ENCODE measurements at regions not wholly inside any gene's neighbourhood (a gene's known extent, or its start where the extent isn't known, plus 50 kb on each side); places are given as distances from the start of the nearest gene placed in this dataset.

DNA sequence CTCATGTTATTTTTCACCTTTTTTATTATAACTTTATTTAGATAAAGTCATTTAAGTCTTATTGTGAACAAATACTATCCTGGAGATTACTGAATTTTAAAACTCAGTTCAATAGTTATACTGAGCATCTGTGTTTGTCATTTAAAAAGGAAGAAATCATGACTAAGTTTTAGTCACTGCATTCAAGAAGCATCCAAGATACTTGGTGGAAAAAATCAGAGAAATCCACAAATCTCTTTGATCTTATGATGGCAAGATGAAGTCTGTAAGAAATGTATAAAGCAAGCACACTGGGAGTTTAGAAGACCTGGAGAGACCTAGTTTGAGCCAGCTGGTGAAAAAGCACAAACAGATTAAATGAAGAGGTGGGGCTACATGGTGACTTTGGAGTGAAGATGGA, 529.8 kb upstream of the IGFBP3 start:
- no peaks in the 10 kb centered on the region for H3K36me3 ChIP-seq
- no peaks in the 10 kb centered on the region for H3K9me3 ChIP-seq
- H3K4me3 ChIP-seq = no peak overlapping the region
- TF ChIP-seq POLR2A (IDR thresholded peaks at IDR 0.05) (no peak), POLR2AphosphoS5 (IDR thresholded peaks at IDR 0.05; ENCODE audit: insufficient read depth in 1 of 2, low read depth in 1 of 2) (no peak)
- TF ChIP-seq, protein P1, sequence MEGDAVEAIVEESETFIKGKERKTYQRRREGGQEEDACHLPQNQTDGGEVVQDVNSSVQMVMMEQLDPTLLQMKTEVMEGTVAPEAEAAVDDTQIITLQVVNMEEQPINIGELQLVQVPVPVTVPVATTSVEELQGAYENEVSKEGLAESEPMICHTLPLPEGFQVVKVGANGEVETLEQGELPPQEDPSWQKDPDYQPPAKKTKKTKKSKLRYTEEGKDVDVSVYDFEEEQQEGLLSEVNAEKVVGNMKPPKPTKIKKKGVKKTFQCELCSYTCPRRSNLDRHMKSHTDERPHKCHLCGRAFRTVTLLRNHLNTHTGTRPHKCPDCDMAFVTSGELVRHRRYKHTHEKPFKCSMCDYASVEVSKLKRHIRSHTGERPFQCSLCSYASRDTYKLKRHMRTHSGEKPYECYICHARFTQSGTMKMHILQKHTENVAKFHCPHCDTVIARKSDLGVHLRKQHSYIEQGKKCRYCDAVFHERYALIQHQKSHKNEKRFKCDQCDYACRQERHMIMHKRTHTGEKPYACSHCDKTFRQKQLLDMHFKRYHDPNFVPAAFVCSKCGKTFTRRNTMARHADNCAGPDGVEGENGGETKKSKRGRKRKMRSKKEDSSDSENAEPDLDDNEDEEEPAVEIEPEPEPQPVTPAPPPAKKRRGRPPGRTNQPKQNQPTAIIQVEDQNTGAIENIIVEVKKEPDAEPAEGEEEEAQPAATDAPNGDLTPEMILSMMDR (IDR thresholded peaks at IDR 0.05) = no peak
- H3K4me1 ChIP-seq = no peaks in the 10 kb centered on the region
- H3K27me3 ChIP-seq = no peaks in the 10 kb centered on the region
- DNase-seq (ENCODE audit: extremely low spot score in 2 of 2) = no peak
- intact Hi-C loops (cut with DNase I) = no loop called here
- no peak overlapping the region for H3K27ac ChIP-seq

DNA sequence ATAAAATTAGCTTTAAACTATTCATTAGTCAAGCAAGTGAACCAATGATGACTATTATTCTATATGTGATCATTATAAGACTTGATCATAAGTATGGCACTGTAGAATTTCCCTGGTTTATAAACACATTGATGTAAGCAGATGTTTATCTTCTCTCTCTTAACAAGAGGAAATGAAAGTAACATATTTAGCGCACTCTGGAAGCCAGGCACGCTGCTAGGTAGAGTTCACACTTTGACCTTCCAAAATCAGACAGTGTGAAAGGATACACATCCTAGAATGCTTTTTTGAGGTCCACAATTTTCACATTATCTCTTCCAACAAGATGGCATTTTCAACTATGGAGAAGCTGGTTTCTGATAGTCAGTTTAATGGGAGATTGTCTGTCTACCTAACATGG, 529.4 kb upstream of the IGFBP3 start:
- Histone ChIP-seq H3K36me3 (no peaks in the 10 kb centered on the region), H3K4me1 (no peaks in the 10 kb centered on the region), H3K27me3 (no peaks in the 10 kb centered on the region), H3K4me3 (no peak overlapping the region), H3K9me3 (no peaks in the 10 kb centered on the region), H3K27ac (no peak overlapping the region)
- DNase-seq (ENCODE audit: extremely low spot score in 2 of 2) = no peak
- intact Hi-C loops (cut with DNase I) = no loop called here
- TF ChIP-seq POLR2A (IDR thresholded peaks at IDR 0.05) (no peak), POLR2AphosphoS5 (IDR thresholded peaks at IDR 0.05; ENCODE audit: insufficient read depth in 1 of 2, low read depth in 1 of 2) (no peak)
- TF ChIP-seq, protein P1 (IDR thresholded peaks at IDR 0.05) = no peak

DNA sequence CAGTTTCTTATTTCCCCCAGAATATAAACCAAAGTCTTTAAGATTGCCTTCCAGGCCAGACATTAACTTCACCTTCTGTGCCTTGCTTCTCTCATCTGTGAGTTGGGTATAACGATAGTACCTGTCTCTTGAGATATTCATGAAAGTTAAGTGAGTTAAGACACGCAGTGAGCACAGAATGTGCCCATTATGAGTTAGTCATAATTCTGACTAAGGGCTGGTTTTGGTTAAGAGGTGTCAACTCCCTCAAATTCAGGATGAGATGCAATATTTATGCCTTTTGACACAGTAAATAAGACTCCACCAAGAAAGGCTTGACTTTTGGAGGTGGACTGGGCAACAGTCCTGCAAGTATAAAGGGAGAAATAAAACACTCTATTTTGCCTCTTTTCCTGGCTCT, 528.7 kb upstream of the IGFBP3 start:
- no peak overlapping the region for H3K4me3 ChIP-seq
- no peaks in the 10 kb centered on the region for H3K27me3 ChIP-seq
- DNase-seq (ENCODE audit: extremely low spot score in 2 of 2) = no peak
- TF ChIP-seq, protein P1 (IDR thresholded peaks at IDR 0.05) = no peak
- TF ChIP-seq POLR2AphosphoS5 (IDR thresholded peaks at IDR 0.05; ENCODE audit: insufficient read depth in 1 of 2, low read depth in 1 of 2) (no peak), POLR2A (IDR thresholded peaks at IDR 0.05) (no peak)
- H3K27ac ChIP-seq = no peak overlapping the region
- no peaks in the 10 kb centered on the region for H3K9me3 ChIP-seq
- intact Hi-C loops (cut with DNase I) = no loop called here
- no peaks in the 10 kb centered on the region for H3K4me1 ChIP-seq
- H3K36me3 ChIP-seq = no peaks in the 10 kb centered on the region

DNA sequence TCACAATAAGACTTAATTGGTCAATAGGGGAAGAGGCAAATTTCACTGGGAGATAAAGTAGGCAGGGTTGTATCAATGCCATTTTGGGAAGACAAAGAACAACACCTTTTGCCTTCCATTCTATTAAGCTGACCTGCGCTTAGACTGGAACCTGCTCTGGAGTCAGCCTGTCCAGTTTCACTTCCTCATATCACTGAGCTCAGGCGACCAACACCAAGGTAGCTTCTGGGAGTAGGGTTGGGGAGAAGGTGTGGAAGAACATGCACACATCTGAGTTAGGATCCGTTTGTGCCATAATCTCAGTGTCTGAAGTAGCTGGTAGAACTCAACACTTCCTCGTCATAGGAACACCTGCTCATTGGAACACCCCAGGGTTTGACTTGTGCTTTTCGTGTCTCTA, 527.4 kb upstream of the IGFBP3 start:
- no peak overlapping the region for H3K27ac ChIP-seq
- intact Hi-C loops (cut with DNase I) = no loop called here
- no peaks in the 10 kb centered on the region for H3K4me1 ChIP-seq
- no peaks in the 10 kb centered on the region for H3K27me3 ChIP-seq
- H3K36me3 ChIP-seq = no peaks in the 10 kb centered on the region
- TF ChIP-seq POLR2AphosphoS5 (IDR thresholded peaks at IDR 0.05; ENCODE audit: insufficient read depth in 1 of 2, low read depth in 1 of 2) (no peak), POLR2A (IDR thresholded peaks at IDR 0.05) (no peak)
- TF ChIP-seq, protein P1 (IDR thresholded peaks at IDR 0.05) = no peak
- DNase-seq (ENCODE audit: extremely low spot score in 2 of 2) = no peak
- no peaks in the 10 kb centered on the region for H3K9me3 ChIP-seq
- H3K4me3 ChIP-seq = no peak overlapping the region

DNA sequence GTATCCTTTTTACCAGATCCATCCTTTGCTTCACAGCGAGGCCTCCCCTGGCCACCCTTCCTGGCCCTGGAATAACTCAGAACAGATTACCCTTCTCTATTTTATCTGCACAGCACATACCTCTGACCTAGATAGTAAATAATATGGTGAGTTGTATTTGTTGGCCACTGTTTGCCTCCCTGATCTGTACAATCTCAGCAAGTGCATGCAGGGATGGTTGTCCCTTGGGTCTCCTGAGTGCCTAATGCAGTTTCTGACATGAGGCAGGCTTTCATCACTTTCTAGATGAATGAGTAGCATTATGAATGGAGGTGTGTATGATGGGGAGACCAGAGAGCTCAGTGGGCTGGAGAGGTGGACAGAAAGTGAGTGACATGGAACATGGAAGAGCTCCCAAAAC, 525.1 kb upstream of the IGFBP3 start:
- H3K9me3 ChIP-seq = no peaks in the 10 kb centered on the region
- no peak overlapping the region for H3K4me3 ChIP-seq
- no peaks in the 10 kb centered on the region for H3K27me3 ChIP-seq
- no peak for TF ChIP-seq POLR2AphosphoS5 (IDR thresholded peaks at IDR 0.05; ENCODE audit: insufficient read depth in 1 of 2, low read depth in 1 of 2)
- no peak for TF ChIP-seq POLR2A (IDR thresholded peaks at IDR 0.05)
- TF ChIP-seq, protein P1 (IDR thresholded peaks at IDR 0.05) = no peak
- intact Hi-C loops (cut with DNase I) = no loop called here
- H3K36me3 ChIP-seq = no peaks in the 10 kb centered on the region
- no peak overlapping the region for H3K27ac ChIP-seq
- no peak for DNase-seq (ENCODE audit: extremely low spot score in 2 of 2)
- no peaks in the 10 kb centered on the region for H3K4me1 ChIP-seq
